ENCODE measurements at regions not wholly inside any gene's neighbourhood (a gene's known extent, or its start where the extent isn't known, plus 50 kb on each side); places are given as distances from the start of the nearest gene placed in this dataset.
"Not testable (repeated sequence)": the region's sequence is repeated elsewhere in the genome, so short reads cannot be mapped to it uniquely, and the experiment has no call there.

DNA sequence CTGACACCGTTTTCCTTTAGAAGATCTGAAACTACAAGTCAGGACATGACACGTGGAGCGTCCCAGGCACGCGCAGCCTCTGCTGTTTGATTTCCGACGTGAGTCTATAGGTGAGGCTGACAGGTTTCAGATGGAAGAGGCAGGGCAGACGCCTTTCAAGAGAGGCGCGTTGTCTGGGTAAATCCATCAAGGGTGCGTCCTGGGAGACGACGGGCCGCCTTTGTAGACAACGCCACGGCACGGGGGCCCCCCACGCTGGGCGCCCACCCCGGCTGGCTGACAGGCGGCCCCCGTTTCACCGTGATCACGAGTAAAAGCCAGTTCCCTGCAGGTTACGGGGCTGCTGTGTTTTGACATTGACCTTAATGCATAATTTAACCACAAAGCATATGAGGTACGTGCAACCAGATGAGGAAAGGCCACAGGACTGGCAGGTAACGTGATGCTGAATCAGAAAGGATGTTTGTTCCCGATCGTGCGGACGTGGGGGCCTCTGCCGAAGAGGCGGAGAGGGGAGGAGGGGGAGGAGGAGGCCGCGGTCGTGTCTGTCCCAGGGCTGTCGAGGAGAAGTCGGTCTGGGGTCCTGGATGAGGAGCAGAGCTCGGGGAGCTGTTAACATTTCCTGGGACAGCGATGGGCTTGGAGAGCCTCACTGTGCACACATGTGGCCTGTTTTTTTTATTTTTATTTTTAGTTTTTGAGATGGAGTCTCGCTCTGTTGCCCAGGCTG lies 51.1 kb upstream of the PPP2R3B start:
- DNase-seq, result no peak

DNA sequence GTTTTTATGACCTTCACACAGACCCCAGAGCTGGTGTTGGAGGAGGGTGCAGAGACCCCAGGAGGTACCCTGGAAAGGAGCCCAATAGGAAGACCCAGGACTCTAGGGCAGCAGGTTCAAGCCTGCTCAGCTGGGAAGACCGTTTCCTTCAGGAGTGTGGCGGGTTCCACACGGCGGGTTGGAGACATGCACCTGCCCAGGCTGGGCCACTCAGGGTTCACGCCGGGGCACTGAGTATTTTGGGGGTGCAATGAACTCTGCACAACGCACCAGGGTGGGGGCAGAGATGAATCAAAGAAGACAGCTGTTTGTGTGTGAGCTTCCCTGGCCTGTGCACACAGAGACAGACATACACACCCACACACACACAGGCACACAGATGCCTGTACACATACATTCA lies 52.5 kb upstream of the PPP2R3B start:
- no peak for DNase-seq

DNA sequence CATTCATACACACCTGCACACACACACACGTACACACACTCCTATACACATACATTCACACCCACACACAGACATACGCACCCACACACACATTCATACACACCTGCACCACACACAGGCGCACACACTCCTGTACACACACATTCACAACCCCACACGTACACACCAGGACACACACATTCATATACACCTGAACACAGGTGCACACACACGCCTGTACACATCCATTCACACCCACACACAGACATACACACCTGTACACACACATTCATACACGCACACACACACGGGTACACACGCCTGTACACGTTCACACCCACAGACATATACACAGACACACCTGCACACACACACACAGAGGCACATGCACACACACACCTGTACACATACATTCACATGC lies 53.0 kb upstream of the PPP2R3B start:
- DNase-seq, result no peak

- DNase-seq, result no peak
Observed at GRCh38 chrX:440636-441035, 53.9 kb upstream of the PPP2R3B start.

DNA sequence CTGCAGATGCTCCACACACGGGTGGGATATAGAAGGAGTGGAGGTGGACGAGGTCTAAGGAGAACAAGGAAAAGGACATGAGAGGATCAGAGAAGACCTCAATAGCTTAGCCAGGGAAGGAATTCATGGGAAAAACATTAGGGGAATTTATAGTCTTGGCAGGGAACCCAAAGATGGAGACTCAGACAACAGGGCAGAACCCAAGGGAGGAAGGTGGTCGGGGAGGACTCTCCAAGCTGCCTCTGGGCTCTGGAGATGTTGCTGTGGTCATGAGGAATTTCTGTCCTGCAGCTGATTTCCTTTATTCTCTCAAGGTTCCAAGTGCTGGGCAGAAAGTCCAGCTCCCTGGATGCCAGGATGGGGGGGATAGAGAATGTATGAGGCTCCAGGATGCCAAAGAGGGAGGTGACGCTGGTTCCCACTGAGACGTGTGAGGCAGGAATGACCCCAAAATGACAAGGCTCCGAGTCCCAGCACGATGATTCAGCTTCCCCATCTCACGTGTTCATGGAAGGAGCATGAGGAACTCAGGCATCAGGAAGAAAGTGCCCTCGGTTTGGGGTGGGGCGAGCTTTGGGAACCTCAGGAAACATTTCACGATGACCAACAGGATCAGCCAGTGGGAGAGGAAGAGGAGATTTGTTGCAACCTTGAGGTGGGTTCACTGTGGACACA lies 57.0 kb upstream of the PPP2R3B start:
- DNase-seq, result no peak

DNA sequence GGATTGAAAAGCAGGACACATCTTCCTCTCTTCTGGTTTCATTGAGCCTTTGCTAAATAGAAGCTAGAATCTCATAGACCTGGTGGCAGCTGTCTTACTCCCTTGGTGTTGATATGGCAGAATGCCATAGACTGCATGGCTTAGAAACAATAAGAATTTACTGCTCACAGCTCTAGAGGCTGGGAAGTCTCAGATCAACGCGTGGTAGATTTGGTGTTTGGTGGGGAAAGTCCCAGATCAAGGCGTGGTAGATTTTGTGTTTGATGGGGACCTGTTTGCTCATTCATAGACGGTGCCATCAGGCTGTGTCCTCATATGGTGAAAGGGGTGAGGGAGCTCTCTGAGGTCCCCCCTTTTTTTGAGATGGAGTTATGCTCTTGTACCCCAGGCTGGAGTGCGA lies 57.6 kb upstream of the PPP2R3B start:
- DNase-seq, result no peak

- DNase-seq, result no peak
Observed at GRCh38 chrX:445727-446126, 59.0 kb upstream of the PPP2R3B start.

DNA sequence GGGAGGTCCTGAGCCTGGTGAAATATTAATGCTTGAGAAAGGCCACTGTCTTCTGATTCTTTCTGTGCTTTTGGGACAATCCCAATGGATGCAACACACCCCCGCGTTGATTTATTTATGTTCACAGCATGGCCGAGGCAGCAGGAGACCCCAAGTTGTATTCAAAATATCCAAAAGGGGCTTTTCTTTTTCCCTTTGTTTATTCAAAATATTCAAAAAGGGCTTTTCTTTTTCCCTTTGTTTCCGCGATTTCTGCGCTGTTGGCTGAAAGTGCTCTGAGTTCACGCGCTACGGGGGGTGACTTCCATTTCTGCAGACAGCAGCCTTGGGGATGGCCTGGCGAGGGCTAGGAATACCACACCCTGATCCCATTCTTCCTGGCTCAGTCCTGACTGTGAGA lies 59.5 kb upstream of the PPP2R3B start:
- no peak for DNase-seq

- no peak for DNase-seq
Observed at GRCh38 chrX:447052-447451, 60.3 kb upstream of the PPP2R3B start.

DNA sequence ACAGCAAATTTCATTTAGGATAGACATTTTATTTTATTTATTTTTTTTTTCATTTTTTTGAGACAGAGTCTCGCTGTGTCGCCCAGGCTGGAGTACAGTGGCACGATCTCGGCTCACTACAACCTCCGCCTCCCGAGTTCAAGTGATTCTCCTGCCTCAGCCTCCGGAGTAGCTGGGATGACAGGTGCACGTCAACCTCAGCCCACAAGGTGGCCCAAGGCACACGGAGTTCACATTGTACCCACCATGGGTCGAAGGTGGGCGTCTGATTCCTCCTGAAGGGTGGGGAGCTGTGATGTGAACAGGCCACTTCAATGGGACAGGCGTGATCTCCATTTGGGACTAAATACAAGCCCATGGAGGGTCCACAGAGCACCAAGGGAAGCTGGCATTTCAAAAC lies 65.0 kb upstream of the PPP2R3B start:
- DNase-seq, result not testable (repeated sequence)

GRCh38 chrX:452598-452997 lies 65.9 kb upstream of the PPP2R3B start:
- DNase-seq, result no peak

DNA sequence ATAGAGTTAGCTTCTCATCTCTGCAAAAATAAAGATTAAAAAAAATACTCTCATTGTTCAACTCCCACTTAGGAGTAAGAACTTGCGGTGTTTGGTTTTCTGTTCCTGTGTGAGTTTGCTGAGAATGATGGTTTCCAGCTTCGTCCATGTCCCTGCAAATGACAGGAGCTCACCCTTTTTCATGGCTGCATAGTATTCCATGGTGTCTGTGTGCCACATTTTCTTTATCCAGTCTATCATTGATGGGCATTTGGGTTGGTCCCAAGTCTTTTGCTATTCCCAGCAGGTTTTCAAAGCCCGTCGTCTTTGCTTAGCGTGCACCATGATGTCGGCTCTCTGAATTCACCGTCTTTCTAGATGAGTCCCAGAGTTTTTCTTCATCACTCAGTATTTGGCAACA lies 67.8 kb upstream of the PPP2R3B start:
- DNase-seq, result not testable (repeated sequence)

DNA sequence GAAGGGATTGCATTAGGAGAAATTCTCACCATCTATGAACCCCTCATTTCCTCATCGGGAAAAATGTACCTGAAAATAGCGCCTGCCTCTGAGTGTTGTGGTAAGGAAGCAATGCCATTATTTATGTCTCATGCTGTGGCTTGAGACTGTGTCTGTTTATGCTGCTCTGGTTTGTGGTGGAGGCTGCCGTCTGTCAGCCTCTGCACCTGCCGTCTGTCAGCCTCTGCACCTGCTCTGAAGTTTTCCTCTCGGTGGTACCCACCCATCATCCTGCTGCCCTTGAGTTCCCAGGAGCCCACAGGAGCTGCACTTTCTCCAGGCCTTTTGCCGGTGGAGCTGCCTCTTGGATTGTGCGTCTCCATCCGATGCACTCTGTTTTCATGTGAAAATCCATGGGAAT lies 68.5 kb upstream of the PPP2R3B start:
- no peak for DNase-seq

- no peak for DNase-seq
Observed at GRCh38 chrX:455673-456072, 69.0 kb upstream of the PPP2R3B start.

DNA sequence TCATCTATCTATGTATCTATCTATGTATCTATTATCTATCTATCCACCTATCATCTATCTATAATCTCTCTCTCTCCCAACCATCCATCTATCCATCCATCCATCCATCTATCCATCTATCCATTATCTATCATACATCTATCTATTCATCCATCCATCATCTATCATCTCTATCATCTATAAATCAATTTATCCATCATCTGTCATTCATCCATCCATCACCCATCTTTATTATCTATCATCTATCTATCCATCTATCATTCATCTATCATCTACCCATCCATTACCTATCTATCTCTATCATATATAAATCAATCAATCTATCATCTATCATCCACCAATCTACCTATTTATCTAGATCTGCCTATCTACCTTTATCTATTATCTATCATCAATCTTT lies 69.4 kb upstream of the PPP2R3B start:
- DNase-seq, result no peak

- DNase-seq, result no peak
Observed at GRCh38 chrX:456551-457291, 70.0 kb upstream of the PPP2R3B start.

GRCh38 chrX:457292-457679 lies 70.6 kb upstream of the PPP2R3B start:
- no peak for DNase-seq

DNA sequence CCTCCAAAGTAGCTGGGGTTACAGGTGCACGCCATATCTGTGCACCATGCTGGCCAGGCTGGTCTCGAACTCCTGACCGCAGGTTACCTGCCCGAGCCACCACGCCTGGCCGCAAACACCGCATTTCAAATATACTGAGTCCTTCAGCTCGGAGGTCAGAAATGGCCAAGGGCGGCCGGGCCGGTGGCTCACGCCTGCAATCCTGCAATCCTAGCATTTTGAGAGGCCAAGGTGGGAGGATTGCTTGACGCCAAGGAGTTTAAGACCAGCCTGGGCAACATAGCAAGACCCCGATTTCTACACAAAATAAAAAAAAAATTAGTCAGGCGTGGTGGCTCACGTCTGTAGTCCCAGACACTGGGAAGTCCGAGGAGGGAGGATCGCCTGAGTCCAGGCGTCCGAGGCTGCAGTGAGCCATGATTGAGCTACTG lies 71.9 kb upstream of the PPP2R3B start:
- no peak for DNase-seq

DNA sequence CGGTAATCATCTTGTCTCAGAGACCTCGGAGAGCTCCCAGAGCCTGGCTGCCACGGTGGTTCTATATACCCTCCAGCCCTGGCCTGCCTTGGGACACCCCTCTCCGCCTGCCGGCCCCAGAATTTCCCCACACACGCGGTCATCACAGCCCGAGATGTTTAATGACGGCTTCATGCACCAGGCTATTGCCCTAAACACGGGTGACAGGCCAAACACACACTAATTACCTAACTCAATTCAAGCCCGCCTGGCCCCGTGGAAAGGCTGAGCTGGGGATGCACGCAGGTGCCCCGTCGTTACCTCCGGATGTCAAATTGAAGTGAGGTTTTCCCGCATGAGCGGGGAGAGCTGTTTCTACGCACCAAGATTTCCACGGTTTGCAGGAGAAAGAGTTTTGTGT lies 72.9 kb upstream of the PPP2R3B start:
- DNase-seq, result no peak

DNA sequence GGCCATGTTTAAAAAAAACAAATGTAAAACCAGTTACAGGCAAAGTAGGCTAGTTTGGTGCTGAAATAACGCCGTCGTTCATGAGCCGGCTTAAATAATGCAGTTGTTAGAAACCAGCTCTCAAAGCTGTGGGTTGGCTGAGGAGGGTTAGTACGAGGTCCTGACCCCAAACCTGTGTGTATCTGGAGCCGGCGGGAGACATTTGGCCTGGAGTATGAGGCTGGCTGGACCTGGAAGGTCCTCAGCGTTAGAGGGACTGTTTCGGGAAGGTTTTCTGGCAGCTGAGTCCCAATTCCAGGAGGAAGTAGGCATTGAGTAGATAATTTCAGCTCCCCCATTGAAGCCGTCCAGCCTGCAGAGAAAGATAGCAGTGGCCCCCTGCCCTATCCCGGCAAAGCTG lies 73.4 kb upstream of the PPP2R3B start:
- no peak for DNase-seq

- no peak for DNase-seq
Observed at GRCh38 chrX:460823-461640, 74.3 kb upstream of the PPP2R3B start.

GRCh38 chrX:462853-463252 lies 76.1 kb upstream of the PPP2R3B start:
- DNase-seq, result no peak
